CD4-positive, CD25-positive, alpha-beta regulatory T cell (primary cell): ENCODE measurements at regions not wholly inside any gene's neighbourhood (a gene's known extent, or its start where the extent isn't known, plus 50 kb on each side); places are given as distances from the start of the nearest gene placed in this dataset.
"Not testable (repeated sequence)": the region's sequence is repeated elsewhere in the genome, so short reads cannot be mapped to it uniquely, and the experiment has no call there.

Source experiments
- ATAC-seq, 2 donors: fragments of 150-1000 bp; cut with Tn5 transposase; one replicate each; pipeline ENCODE4 v1.10.0; 2021; ENCODE audit warnings: low read depth in 2 of 2, moderate number of reproducible peaks in 2 of 2, moderate library complexity in 1 of 2
- DNase-seq, 3 donors: peaks; one replicate each; pipeline versions ENCODE4 v3.0.0 to v3.0.0-alpha.2; 2012 to 2022; ENCODE audit warnings: mixed read lengths in 1 of 3
- H3K27ac ChIP-seq: one replicate; pipeline ENCODE4 v1.7.0; 2013; ENCODE audit warnings: mild to moderate bottlenecking, low read length; ENCODE audit not compliant: insufficient read depth, poor library complexity, severe bottlenecking
- H3K27me3 ChIP-seq: one replicate; pipeline ENCODE4 v1.7.0; 2013; ENCODE audit warnings: low read length; ENCODE audit not compliant: control insufficient read depth, insufficient read depth
- H3K36me3 ChIP-seq: one replicate; pipeline ENCODE4 v1.7.0; 2013; ENCODE audit warnings: mild to moderate bottlenecking, low read length, moderate library complexity; ENCODE audit not compliant: control insufficient read depth, insufficient read depth
- H3K4me1 ChIP-seq: 2 replicates; pipeline ENCODE4 v1.7.0; 2013; ENCODE audit warnings: mild to moderate bottlenecking, low read length; ENCODE audit not compliant: insufficient read depth, control insufficient read depth, poor library complexity, severe bottlenecking
- H3K4me3 ChIP-seq: one replicate; pipeline ENCODE4 v1.7.0; 2013; ENCODE audit warnings: low read depth, mild to moderate bottlenecking, low read length, moderate library complexity
- H3K9me3 ChIP-seq, 2 experiments: 1 replicate in 1 of 2; 2 replicates in 1 of 2; pipeline ENCODE4 v1.7.0; 2013; ENCODE audit warnings: low read length in 2 of 2, mild to moderate bottlenecking in 1 of 2, moderate library complexity in 1 of 2; ENCODE audit not compliant: control insufficient read depth in 2 of 2
- H3K27ac Mint-ChIP-seq, 3 donors: one replicate each; pipeline ENCODE4 v1.8.0; 2020 to 2022; ENCODE audit warnings: mild to moderate bottlenecking in 3 of 3, mixed read lengths in 3 of 3, moderate library complexity in 2 of 3
- H3K27me3 Mint-ChIP-seq: one replicate; pipeline ENCODE4 v1.8.0; 2022; ENCODE audit warnings: mild to moderate bottlenecking, mixed read lengths
- H3K36me3 Mint-ChIP-seq: one replicate; pipeline ENCODE4 v1.8.0; 2020; ENCODE audit warnings: mixed read lengths
- H3K4me1 Mint-ChIP-seq, 4 donors: one replicate each; pipeline ENCODE4 v1.8.0; 2020 to 2022; ENCODE audit warnings: mixed read lengths in 4 of 4, mild to moderate bottlenecking in 1 of 4
- H3K4me3 Mint-ChIP-seq, 4 donors: one replicate each; pipeline ENCODE4 v1.8.0; 2020 to 2022; ENCODE audit warnings: mild to moderate bottlenecking in 4 of 4, mixed read lengths in 4 of 4, moderate library complexity in 3 of 4
- H3K9me3 Mint-ChIP-seq, 7 donors: one replicate each; pipeline ENCODE4 v1.8.0; 2020 to 2022; ENCODE audit warnings: mixed read lengths in 7 of 7, mild to moderate bottlenecking in 3 of 7, moderate library complexity in 2 of 7

- not testable (repeated sequence) for H3K36me3 ChIP-seq, ATAC-seq, H3K27ac ChIP-seq, H3K4me3 ChIP-seq, DNase-seq, H3K4me1 ChIP-seq, H3K9me3 ChIP-seq, H3K27me3 ChIP-seq, H3K4me1 Mint-ChIP-seq, H3K27me3 Mint-ChIP-seq, H3K27ac Mint-ChIP-seq, H3K36me3 Mint-ChIP-seq, H3K4me3 Mint-ChIP-seq, H3K9me3 Mint-ChIP-seq
These were observed 344.7 kb downstream of the RAP2B start for GRCh38 chr3:153506686-153507085.

DNA sequence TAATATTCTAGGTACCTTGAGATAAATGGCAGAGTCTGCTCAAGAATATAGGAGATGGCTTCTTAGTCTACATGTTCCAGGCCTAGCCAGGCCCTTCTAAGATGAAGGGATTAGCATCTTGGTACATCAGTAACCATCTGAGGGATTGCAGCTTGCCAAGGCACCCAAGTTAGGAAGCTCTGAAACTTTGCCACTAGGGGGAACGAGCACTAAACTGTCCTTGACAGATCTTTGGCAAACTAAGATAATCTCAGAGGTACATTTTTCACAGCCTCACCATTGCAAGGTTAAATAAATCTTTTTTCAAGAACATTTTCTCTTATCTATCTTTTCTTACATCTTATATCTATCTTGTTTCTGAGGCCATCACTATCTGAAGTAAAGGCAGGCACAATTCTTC is 351.2 kb downstream of the RAP2B start:
- Mint-ChIP-seq H3K27ac (no peak overlapping the region), H3K9me3 (peaks cover 0 to 9% (median 0%) of the 10 kb centered on the region in 7 donors), H3K4me1 (no peaks in the 10 kb centered on the region), H3K4me3 (no peak overlapping the region), H3K27me3 (no peaks in the 10 kb centered on the region), H3K36me3 (no peaks in the 10 kb centered on the region)
- no peak overlapping the region for H3K27ac ChIP-seq
- H3K9me3 ChIP-seq = no peaks in the 10 kb centered on the region
- no peaks in the 10 kb centered on the region for H3K36me3 ChIP-seq
- ATAC-seq (no peak), DNase-seq (peak in 2 of 3 donors; percentile 17 to 33)
- no peak overlapping the region for H3K4me3 ChIP-seq
- no peaks in the 10 kb centered on the region for H3K4me1 ChIP-seq
- H3K27me3 ChIP-seq = no peaks in the 10 kb centered on the region

GRCh38 chr3:153528473-153528872 is 366.4 kb downstream of the RAP2B start:
- H3K4me1 ChIP-seq = no peaks in the 10 kb centered on the region
- H3K4me1 Mint-ChIP-seq = no peaks in the 10 kb centered on the region
- no peak overlapping the region for H3K27ac ChIP-seq
- peaks cover 5 to 7% of the 10 kb centered on the region in 2 experiments for H3K9me3 ChIP-seq
- no peaks in the 10 kb centered on the region for H3K36me3 Mint-ChIP-seq
- H3K27me3 ChIP-seq = no peaks in the 10 kb centered on the region
- H3K9me3 Mint-ChIP-seq = peaks cover 0 to 13% (median 5%) of the 10 kb centered on the region in 7 donors
- no peaks in the 10 kb centered on the region for H3K36me3 ChIP-seq
- ATAC-seq = no peak
- H3K27me3 Mint-ChIP-seq = no peaks in the 10 kb centered on the region
- no peak overlapping the region for H3K27ac Mint-ChIP-seq
- no peak overlapping the region for H3K4me3 Mint-ChIP-seq
- no peak overlapping the region for H3K4me3 ChIP-seq
- DNase-seq = no peak

- no peak for ATAC-seq
- H3K27ac Mint-ChIP-seq = no peak overlapping the region
- DNase-seq = no peak
These were observed 377.2 kb downstream of the RAP2B start for GRCh38 chr3:153539263-153539662.

GRCh38 chr3:153545471-153545870 is 383.4 kb downstream of the RAP2B start:
- ATAC-seq (no peak), DNase-seq (no peak)
- Mint-ChIP-seq H3K27ac (no peak overlapping the region), H3K36me3 (no peaks in the 10 kb centered on the region), H3K27me3 (no peaks in the 10 kb centered on the region), H3K9me3 (peaks cover 0 to 2% (median 0%) of the 10 kb centered on the region in 7 donors), H3K4me3 (no peak overlapping the region), H3K4me1 (peaks cover 0 to 2% (median 0%) of the 10 kb centered on the region in 4 donors)
- Histone ChIP-seq H3K27ac (no peak overlapping the region), H3K4me1 (no peaks in the 10 kb centered on the region), H3K4me3 (no peak overlapping the region), H3K36me3 (no peaks in the 10 kb centered on the region), H3K27me3 (no peaks in the 10 kb centered on the region), H3K9me3 (no peaks in the 10 kb centered on the region)

More at GRCh38 chr3:153539263-153539662, 377.2 kb downstream of the RAP2B start:
- Histone ChIP-seq H3K4me1 (no peaks in the 10 kb centered on the region), H3K27me3 (no peaks in the 10 kb centered on the region), H3K27ac (no peak overlapping the region), H3K4me3 (no peak overlapping the region), H3K9me3 (no peaks in the 10 kb centered on the region), H3K36me3 (no peaks in the 10 kb centered on the region)
- Mint-ChIP-seq H3K9me3 (no peaks in the 10 kb centered on the region), H3K36me3 (no peaks in the 10 kb centered on the region), H3K4me3 (no peak overlapping the region), H3K27me3 (no peaks in the 10 kb centered on the region), H3K4me1 (no peaks in the 10 kb centered on the region)

DNA sequence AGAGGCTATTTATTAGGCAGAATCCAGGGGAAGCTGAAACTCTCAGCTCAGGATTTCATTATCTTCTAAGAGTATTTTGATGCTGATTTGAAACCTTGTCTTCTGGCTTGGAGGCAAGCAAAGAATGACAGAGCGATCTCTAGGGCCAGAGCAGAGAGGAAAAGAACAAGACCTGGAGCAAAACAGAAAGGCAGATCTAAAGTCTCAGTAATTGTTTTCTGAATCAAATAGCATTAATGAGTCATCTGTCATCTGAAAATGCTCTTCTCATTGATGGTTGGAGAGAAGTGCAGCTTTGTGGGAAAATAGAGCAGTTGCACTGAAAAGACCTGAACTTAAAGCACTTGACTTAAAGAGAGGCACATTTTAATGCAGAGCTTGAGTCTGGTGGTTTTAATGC is 385.9 kb downstream of the RAP2B start:
- H3K27ac ChIP-seq = no peak overlapping the region
- Mint-ChIP-seq H3K9me3 (peaks cover 0 to 2% (median 0%) of the 10 kb centered on the region in 7 donors), H3K27me3 (no peaks in the 10 kb centered on the region)

GRCh38 chr3:153549686-153550085 is 387.7 kb downstream of the RAP2B start:
- H3K27me3 ChIP-seq, H3K27ac Mint-ChIP-seq, H3K36me3 ChIP-seq, H3K4me3 ChIP-seq, H3K4me1 Mint-ChIP-seq, H3K27ac ChIP-seq, H3K27me3 Mint-ChIP-seq, H3K9me3 ChIP-seq, ATAC-seq, H3K4me3 Mint-ChIP-seq, DNase-seq, H3K9me3 Mint-ChIP-seq, H3K36me3 Mint-ChIP-seq, H3K4me1 ChIP-seq: not testable (repeated sequence)

More for the DNA sequence above, 385.9 kb downstream of the RAP2B start:
- H3K4me1 Mint-ChIP-seq = peaks cover 0 to 5% (median 0%) of the 10 kb centered on the region in 4 donors
- no peak overlapping the region for H3K27ac Mint-ChIP-seq
- H3K36me3 Mint-ChIP-seq = no peaks in the 10 kb centered on the region
- DNase-seq (no peak), ATAC-seq (no peak)
- Histone ChIP-seq H3K36me3 (no peaks in the 10 kb centered on the region), H3K4me3 (no peak overlapping the region), H3K9me3 (no peaks in the 10 kb centered on the region), H3K27me3 (no peaks in the 10 kb centered on the region), H3K4me1 (no peaks in the 10 kb centered on the region)
- H3K4me3 Mint-ChIP-seq = no peak overlapping the region

DNA sequence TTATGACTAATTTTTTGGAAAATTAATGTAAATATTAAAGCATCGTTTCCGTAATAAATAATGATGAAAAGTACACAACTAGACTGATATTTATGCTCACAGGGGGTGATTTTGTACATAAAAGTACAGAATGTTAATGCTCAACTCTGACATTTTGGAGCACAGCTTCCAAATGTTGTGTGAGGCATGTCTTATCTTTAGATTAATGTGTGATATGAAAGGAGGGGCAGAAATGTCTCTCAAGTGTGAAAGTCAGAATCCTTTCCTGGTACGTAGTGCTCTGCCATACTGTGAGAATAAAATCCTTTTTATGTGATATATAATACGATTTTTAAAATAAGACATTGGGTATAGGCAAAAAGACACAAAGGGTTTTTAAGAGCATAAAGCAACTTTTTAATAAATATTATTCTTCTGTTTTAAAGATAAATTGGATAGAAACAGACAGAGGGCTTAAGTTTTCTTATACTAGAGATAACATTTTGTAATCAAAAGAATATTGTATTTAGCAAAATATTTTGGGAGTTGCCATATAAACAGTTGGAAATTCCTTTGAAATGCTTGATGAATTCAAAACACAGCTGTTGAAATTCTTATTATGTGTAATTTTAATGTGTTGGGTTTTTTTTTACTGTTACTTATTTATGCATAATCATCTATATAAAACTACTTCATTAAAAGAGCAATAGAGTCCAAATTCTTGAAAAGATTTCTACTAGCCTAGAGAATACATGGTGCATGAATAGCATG is 389.7 kb downstream of the RAP2B start:
- DNase-seq (no peak), ATAC-seq (no peak)
- no peaks in the 10 kb centered on the region for H3K4me1 ChIP-seq
- H3K27ac ChIP-seq = no peak overlapping the region
- H3K4me1 Mint-ChIP-seq = peaks cover 0 to 6% (median 0%) of the 10 kb centered on the region in 4 donors
- H3K27me3 Mint-ChIP-seq = no peaks in the 10 kb centered on the region
- peaks cover 0 to 2% (median 0%) of the 10 kb centered on the region in 7 donors for H3K9me3 Mint-ChIP-seq
- H3K4me3 Mint-ChIP-seq = no peak overlapping the region
- no peaks in the 10 kb centered on the region for H3K27me3 ChIP-seq
- H3K36me3 Mint-ChIP-seq = no peaks in the 10 kb centered on the region
- H3K36me3 ChIP-seq = no peaks in the 10 kb centered on the region
- no peaks in the 10 kb centered on the region for H3K9me3 ChIP-seq
- H3K4me3 ChIP-seq = no peak overlapping the region
- H3K27ac Mint-ChIP-seq = no peak overlapping the region
